ENCODE measurements at regions not wholly inside any gene's neighbourhood (a gene's known extent, or its start where the extent isn't known, plus 50 kb on each side); places are given as distances from the start of the nearest gene placed in this dataset.

DNA sequence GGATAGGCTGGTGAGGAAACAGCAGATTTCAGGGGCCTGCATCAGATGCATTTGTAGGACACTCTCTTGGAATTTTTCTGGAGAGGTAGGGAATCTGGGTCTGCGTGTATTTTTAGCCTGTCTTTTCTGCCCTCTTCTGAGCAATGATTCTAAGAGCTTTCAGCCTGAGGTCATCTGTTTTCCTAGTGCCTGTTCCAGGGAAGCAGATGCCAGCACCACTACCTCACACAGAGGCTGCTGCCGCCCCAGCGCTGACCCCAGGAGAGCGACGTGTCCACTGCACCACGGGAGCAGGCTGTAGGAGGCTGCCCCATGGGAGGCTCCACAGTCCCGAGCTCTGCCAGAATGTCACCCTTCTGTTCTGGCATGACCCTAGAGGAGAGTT lies 316.5 kb downstream of the CYP26B1 start:
- DNase-seq: no peak

- DNase-seq: no peak
Measured at GRCh38 chr2:71830497-71831192, 317.0 kb downstream of the CYP26B1 start.

DNA sequence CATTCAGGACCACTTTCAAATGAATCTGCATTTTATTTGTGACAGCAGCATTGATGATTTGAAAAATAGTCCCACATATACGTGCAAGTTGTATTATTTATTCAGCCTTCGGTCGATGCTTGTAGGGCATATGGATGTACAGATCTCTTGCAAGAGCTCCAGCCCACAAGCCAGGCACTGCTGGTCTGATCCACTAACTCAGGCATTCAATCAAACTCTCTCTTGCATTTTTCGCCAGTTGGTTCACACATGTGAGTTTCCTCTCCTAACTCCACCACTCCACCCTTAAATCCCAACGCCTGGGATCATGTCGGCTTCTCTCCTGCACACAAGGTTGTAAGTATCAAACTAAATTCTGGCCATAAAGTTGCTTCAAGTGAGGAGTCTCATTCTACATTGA lies 318.7 kb downstream of the CYP26B1 start:
- DNase-seq: no peak

- DNase-seq: no peak
Measured at GRCh38 chr2:71827973-71828372, 319.7 kb downstream of the CYP26B1 start.

DNA sequence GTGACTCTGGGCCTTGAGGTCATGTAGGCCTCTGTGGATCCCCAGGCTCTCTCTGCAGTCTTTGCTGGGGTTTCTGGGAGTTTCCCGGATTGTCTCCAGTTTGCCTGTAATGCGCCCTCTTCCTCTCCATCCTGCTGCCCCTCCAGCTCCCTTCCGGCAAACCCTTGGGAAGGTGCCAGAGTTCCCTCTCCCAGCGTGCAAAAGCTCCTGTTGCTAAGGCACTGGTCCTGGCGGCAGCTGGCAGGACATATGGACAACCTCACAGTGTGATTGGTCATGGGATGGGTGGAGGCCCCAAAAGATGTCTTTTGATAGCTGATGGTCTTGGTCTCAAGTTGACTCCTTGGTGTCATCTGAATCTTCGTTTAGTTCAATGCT lies 320.1 kb downstream of the CYP26B1 start:
- DNase-seq: no peak

GRCh38 chr2:71826826-71827523 lies 320.7 kb downstream of the CYP26B1 start:
- DNase-seq: no peak

- no peak for DNase-seq
Measured at GRCh38 chr2:71826299-71826698, 321.4 kb downstream of the CYP26B1 start.

GRCh38 chr2:71824436-71824835 lies 323.2 kb downstream of the CYP26B1 start:
- DNase-seq: no peak

DNA sequence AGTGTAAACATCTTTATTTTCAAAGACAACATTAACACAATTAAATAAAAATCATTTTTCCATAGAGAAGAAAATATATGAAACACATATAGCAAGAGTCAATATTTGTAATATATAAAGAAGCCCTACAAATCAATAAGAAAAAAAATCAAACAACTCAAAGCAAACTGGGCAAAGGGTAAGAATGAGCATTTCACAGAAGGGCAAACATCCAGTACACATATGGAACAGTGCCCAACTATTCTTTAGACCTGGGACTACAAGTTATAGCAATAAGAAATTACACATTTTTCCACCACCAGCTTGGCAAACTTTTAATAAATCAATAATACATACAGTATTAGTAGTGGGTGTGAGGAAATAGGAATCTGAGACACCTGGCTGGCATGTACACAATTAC lies 324.1 kb downstream of the CYP26B1 start:
- no peak for DNase-seq

GRCh38 chr2:71822463-71822862 lies 325.2 kb downstream of the CYP26B1 start:
- no peak for DNase-seq

GRCh38 chr2:71821856-71822255 lies 325.8 kb downstream of the CYP26B1 start:
- DNase-seq: no peak

DNA sequence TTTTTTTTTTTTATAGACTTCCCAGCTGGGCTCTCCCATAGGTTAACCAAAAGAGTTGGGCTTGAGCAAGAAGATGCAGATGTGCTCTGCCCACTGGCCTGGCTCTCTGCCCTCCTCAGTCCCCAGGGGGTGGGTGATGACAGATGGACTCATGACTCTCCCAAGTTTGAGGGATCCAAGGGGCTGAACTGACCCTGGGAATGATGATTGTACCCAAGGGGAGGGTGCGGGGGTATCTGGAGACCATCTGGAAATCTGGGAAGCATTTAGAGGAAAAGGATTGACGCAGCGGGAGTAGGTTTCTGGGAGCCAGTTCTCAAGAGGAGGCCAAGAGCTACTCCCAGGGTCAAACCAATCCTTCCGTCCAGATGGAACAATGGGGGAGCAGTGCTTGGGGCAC lies 330.8 kb downstream of the CYP26B1 start:
- DNase-seq: no peak

DNA sequence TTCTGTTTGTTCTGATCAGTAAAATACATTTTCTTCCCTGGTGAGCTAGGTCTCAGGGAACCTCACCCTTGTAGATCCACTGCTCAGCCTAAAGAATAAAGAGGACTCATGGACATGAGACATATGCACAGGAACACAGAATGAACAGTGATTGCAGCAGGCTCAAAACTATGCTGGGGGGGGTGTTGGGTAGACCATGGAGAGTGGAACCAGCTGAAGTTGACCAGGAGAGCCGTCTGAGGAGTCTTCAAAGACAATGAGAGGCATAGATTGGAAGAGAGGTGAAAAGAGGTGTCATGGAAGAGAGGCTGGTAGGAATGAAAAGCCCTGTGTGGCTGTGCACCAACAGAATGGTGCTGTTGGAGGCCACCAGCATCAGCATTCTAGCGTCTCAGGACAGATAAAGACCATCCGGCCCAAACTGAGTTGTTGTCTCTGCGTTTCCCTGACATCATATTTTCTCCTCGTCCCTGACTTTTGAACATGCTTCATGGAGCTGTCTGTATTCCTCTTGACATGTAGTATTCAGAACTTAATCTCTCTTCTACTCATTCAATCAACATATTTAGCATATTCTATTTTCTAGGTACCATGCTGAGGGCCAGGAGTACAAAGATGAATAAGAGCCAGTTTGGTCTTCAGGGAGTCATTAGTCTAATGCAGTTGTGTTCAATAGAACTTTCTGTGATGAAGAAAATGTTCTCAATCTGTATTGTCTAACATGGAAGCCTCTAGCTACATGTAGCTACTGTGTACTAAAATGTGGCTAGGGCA lies 331.8 kb downstream of the CYP26B1 start:
- no peak for DNase-seq

DNA sequence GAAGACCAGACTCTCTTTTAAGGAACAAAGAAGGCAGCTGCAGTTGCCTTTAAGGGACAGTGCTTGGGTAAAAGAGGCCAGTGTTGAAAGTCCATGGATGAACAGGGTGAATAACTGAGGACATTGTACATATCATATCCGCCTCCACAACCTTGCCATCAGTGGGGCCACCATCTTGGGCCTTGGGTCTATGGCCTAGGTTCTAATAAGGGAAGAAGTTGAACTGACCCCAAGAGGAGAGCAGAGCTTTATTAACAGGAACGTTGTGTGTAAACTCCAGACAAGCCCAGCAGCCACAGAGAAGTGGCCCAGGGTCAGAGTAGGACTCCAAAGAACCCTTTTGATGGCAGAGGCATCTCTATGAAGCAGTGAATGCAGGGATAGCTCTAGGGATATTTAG lies 332.8 kb downstream of the CYP26B1 start:
- DNase-seq: no peak

- DNase-seq: no peak
Measured at GRCh38 chr2:71813807-71814470, 333.7 kb downstream of the CYP26B1 start.

- DNase-seq: no peak
Measured at GRCh38 chr2:71813315-71813714, 334.3 kb downstream of the CYP26B1 start.

DNA sequence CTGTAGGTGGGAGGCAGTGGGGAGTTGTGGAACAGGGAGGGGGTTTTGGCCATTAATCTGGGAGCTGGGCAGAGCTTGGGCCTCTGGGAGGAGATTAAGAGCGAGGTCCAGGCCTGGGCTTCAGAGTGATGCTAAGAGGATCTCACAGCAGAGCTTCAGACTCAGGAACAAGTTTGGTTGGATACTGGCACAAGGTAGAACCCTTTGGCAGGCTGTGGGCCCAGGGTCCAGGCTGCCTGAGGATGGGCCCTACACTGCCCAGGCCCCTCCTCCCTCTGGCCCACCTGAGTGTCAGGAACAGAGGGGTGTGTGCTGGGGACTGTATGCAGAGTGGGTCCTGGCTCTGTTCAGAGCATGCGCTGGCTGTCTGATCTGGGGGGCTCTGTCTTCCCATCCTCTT lies 334.9 kb downstream of the CYP26B1 start:
- no peak for DNase-seq

- DNase-seq: no peak
Measured at GRCh38 chr2:71811726-71812125, 335.9 kb downstream of the CYP26B1 start.

DNA sequence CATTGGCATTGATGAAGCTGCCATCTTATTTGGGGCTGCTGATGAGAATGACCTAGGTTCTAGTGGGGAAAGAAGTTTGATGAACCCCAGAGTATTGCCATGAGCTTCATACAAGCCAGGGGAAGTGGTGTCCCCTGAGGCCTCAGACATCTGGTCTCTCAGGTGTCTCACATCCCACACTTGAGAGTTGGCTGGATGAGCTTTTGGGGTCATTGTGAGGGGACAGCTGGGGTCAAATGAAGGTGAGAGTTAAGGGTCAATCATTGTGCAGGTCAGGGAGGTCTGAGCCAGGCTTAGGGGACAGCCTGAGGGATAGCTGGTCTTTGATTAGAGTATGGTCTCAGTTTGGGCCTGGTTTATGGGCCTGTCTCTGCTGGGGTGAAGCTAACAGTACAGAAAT lies 336.5 kb downstream of the CYP26B1 start:
- no peak for DNase-seq

- DNase-seq: no peak
Measured at GRCh38 chr2:71807581-71808451, 339.8 kb downstream of the CYP26B1 start.

- no peak for DNase-seq
Measured at GRCh38 chr2:71806432-71806831, 341.2 kb downstream of the CYP26B1 start.

DNA sequence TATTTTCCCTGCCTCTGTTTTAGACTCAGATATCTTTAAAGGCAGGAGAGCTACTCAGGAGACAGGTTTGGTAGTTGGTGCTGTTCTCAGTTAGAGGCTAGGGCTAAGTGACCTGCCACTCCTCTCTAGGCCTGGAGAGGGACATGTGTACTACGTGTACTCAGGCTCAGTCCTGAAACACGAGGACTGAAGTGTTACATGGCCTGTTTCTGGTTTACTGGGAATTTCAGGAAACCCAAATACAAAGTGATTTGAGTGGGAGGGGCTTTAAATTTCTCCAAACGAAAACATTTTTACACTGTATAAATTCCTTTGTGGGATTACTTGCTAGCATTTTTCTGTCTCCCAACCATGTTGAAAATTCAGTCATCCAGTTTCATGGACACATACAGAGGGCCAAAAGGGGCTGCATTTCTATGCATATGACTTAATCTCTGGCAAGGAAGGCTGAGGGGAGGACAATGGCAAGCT lies 343.3 kb downstream of the CYP26B1 start:
- no peak for DNase-seq

All from DMS79 treated with DMSO at 0.1 percent for 48 hours (cell line).